ENCODE measurements at regions not wholly inside any gene's neighbourhood (a gene's known extent, or its start where the extent isn't known, plus 50 kb on each side); places are given as distances from the start of the nearest gene placed in this dataset.
A peak's percentile ranks its signal among the peaks of the same experiment; 100 is the strongest.

DNA sequence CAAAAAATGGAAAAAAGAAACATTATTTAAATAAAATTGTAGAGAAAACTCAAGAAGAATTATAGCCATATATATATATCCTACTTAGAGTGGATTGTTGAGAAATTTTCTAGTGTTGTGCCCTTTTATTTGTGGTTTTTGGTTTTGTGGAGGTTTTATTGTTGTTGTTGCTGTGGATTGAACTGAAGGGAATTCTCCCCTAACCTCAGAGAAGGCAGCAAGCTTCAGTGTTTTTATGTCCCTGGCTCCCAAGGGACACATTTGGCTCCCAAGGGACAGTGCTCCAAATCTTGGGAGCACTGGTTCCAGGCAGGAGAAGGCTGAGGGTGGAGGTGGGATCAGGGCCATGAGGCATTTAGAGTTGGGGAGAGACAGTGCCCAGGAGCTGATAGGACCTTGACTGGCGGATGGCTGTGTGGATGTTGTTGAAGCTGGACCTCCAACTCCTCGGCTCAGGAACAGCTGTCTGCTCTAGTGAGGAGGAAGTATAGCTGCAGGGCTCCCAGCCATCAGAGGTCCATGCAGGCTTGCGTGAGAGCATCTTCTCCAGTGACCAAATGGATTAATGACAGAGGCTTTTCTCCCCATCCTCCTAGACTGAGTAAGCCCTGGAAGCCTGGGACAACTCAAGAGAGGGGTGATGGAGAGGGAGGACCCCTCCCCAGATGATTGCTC, 100.5 kb downstream of the TEX35 start:
- H3K27ac ChIP-seq (ENCODE audit: low read depth), result no peak overlapping the region
- H3K9me3 Mint-ChIP-seq, result no peaks in the 10 kb centered on the region
- peaks cover 6% of the 10 kb centered on the region; the same call in 1 of the 3 replicates for H3K4me1 Mint-ChIP-seq
- H3K36me3 Mint-ChIP-seq (ENCODE audit: low read depth), result no peaks in the 10 kb centered on the region
- TF ChIP-seq, protein P1, sequence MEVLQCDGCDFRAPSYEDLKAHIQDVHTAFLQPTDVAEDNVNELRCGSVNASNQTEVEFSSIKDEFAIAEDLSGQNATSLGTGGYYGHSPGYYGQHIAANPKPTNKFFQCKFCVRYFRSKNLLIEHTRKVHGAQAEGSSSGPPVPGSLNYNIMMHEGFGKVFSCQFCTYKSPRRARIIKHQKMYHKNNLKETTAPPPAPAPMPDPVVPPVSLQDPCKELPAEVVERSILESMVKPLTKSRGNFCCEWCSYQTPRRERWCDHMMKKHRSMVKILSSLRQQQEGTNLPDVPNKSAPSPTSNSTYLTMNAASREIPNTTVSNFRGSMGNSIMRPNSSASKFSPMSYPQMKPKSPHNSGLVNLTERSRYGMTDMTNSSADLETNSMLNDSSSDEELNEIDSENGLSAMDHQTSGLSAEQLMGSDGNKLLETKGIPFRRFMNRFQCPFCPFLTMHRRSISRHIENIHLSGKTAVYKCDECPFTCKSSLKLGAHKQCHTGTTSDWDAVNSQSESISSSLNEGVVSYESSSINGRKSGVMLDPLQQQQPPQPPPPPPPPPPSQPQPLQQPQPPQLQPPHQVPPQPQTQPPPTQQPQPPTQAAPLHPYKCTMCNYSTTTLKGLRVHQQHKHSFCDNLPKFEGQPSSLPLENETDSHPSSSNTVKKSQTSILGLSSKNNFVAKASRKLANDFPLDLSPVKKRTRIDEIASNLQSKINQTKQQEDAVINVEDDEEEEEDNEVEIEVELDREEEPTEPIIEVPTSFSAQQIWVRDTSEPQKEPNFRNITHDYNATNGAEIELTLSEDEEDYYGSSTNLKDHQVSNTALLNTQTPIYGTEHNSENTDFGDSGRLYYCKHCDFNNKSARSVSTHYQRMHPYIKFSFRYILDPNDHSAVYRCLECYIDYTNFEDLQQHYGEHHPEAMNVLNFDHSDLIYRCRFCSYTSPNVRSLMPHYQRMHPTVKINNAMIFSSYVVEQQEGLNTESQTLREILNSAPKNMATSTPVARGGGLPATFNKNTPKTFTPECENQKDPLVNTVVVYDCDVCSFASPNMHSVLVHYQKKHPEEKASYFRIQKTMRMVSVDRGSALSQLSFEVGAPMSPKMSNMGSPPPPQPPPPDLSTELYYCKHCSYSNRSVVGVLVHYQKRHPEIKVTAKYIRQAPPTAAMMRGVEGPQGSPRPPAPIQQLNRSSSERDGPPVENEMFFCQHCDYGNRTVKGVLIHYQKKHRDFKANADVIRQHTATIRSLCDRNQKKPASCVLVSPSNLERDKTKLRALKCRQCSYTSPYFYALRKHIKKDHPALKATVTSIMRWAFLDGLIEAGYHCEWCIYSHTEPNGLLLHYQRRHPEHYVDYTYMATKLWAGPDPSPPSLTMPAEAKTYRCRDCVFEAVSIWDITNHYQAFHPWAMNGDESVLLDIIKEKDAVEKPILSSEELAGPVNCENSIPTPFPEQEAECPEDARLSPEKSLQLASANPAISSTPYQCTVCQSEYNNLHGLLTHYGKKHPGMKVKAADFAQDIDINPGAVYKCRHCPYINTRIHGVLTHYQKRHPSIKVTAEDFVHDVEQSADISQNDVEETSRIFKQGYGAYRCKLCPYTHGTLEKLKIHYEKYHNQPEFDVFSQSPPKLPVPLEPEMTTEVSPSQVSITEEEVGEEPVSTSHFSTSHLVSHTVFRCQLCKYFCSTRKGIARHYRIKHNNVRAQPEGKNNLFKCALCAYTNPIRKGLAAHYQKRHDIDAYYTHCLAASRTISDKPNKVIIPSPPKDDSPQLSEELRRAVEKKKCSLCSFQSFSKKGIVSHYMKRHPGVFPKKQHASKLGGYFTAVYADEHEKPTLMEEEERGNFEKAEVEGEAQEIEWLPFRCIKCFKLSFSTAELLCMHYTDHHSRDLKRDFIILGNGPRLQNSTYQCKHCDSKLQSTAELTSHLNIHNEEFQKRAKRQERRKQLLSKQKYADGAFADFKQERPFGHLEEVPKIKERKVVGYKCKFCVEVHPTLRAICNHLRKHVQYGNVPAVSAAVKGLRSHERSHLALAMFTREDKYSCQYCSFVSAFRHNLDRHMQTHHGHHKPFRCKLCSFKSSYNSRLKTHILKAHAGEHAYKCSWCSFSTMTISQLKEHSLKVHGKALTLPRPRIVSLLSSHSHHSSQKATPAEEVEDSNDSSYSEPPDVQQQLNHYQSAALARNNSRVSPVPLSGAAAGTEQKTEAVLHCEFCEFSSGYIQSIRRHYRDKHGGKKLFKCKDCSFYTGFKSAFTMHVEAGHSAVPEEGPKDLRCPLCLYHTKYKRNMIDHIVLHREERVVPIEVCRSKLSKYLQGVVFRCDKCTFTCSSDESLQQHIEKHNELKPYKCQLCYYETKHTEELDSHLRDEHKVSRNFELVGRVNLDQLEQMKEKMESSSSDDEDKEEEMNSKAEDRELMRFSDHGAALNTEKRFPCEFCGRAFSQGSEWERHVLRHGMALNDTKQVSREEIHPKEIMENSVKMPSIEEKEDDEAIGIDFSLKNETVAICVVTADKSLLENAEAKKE (CRISPR knock-in tag; IDR thresholded peaks at IDR 0.05), result no peak
- TF ChIP-seq EZH2phosphoT487 (IDR thresholded peaks at IDR 0.05; ENCODE audit: unreplicated experiment) (no peak), STAT1 (IDR thresholded peaks at IDR 0.05; ENCODE audit: unreplicated experiment) (no peak), NANOG (IDR thresholded peaks at IDR 0.05; ENCODE audit: borderline replicate concordance) (no peak), ZNF114 (CRISPR knock-in tag; IDR thresholded peaks at IDR 0.05) (no peak), ZNF331 (CRISPR knock-in tag; IDR thresholded peaks at IDR 0.05; ENCODE audit: low read depth) (no peak), EZH2 (IDR thresholded peaks at IDR 0.05; ENCODE audit: low read depth, unreplicated experiment) (no peak), CREB1 (CRISPR knock-in tag; IDR thresholded peaks at IDR 0.05; ENCODE audit: low read depth) (no peak), JUNB (IDR thresholded peaks at IDR 0.05; ENCODE audit: unreplicated experiment) (no peak), POLR2AphosphoS5 (IDR thresholded peaks at IDR 0.05; ENCODE audit: low read depth) (no peak)
- TF ChIP-seq, protein P2, sequence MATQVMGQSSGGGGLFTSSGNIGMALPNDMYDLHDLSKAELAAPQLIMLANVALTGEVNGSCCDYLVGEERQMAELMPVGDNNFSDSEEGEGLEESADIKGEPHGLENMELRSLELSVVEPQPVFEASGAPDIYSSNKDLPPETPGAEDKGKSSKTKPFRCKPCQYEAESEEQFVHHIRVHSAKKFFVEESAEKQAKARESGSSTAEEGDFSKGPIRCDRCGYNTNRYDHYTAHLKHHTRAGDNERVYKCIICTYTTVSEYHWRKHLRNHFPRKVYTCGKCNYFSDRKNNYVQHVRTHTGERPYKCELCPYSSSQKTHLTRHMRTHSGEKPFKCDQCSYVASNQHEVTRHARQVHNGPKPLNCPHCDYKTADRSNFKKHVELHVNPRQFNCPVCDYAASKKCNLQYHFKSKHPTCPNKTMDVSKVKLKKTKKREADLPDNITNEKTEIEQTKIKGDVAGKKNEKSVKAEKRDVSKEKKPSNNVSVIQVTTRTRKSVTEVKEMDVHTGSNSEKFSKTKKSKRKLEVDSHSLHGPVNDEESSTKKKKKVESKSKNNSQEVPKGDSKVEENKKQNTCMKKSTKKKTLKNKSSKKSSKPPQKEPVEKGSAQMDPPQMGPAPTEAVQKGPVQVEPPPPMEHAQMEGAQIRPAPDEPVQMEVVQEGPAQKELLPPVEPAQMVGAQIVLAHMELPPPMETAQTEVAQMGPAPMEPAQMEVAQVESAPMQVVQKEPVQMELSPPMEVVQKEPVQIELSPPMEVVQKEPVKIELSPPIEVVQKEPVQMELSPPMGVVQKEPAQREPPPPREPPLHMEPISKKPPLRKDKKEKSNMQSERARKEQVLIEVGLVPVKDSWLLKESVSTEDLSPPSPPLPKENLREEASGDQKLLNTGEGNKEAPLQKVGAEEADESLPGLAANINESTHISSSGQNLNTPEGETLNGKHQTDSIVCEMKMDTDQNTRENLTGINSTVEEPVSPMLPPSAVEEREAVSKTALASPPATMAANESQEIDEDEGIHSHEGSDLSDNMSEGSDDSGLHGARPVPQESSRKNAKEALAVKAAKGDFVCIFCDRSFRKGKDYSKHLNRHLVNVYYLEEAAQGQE (IDR thresholded peaks at IDR 0.05; ENCODE audit: unreplicated experiment), result no peak
- TF ChIP-seq, protein P3, sequence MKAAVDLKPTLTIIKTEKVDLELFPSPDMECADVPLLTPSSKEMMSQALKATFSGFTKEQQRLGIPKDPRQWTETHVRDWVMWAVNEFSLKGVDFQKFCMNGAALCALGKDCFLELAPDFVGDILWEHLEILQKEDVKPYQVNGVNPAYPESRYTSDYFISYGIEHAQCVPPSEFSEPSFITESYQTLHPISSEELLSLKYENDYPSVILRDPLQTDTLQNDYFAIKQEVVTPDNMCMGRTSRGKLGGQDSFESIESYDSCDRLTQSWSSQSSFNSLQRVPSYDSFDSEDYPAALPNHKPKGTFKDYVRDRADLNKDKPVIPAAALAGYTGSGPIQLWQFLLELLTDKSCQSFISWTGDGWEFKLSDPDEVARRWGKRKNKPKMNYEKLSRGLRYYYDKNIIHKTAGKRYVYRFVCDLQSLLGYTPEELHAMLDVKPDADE (IDR thresholded peaks at IDR 0.05), result no peak
- TF ChIP-seq, protein P4, sequence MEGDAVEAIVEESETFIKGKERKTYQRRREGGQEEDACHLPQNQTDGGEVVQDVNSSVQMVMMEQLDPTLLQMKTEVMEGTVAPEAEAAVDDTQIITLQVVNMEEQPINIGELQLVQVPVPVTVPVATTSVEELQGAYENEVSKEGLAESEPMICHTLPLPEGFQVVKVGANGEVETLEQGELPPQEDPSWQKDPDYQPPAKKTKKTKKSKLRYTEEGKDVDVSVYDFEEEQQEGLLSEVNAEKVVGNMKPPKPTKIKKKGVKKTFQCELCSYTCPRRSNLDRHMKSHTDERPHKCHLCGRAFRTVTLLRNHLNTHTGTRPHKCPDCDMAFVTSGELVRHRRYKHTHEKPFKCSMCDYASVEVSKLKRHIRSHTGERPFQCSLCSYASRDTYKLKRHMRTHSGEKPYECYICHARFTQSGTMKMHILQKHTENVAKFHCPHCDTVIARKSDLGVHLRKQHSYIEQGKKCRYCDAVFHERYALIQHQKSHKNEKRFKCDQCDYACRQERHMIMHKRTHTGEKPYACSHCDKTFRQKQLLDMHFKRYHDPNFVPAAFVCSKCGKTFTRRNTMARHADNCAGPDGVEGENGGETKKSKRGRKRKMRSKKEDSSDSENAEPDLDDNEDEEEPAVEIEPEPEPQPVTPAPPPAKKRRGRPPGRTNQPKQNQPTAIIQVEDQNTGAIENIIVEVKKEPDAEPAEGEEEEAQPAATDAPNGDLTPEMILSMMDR (conservative IDR thresholded peaks at IDR 0.05; ENCODE audit: low read depth in 2 of 2), result no peak
- H3K27ac Mint-ChIP-seq, result no peak overlapping the region
- no peaks in the 10 kb centered on the region for H3K36me3 ChIP-seq (ENCODE audit: insufficient read depth)
- no peaks in the 10 kb centered on the region for H3K27me3 ChIP-seq (ENCODE audit: insufficient read depth)
- H2AFZ ChIP-seq, result peak overlapping the region; percentile 43; the same call in 1 of the 2 replicates
- no peak overlapping the region for H3K4me3 Mint-ChIP-seq
- H3F3A ChIP-seq (replicated peaks; ENCODE audit: low read depth), result no peaks in the 10 kb centered on the region
- H3K27me3 Mint-ChIP-seq (ENCODE audit: insufficient read depth, low read depth, poor library complexity), result no peaks in the 10 kb centered on the region
- DNase-seq (ENCODE audit: low spot score), result no peak
- H3K4me3 ChIP-seq, result no peak overlapping the region
- no peak for ATAC-seq
- no peaks in the 10 kb centered on the region for H4K20me1 ChIP-seq (replicated peaks; ENCODE audit: insufficient read depth)
- H3K4me2 ChIP-seq, result no peak overlapping the region
- H3K79me2 ChIP-seq (replicated peaks; ENCODE audit: insufficient read depth), result no peaks in the 10 kb centered on the region
- H3K9me2 ChIP-seq (ENCODE audit: insufficient read depth), result no peaks in the 10 kb centered on the region
- H3K4me1 ChIP-seq (ENCODE audit: insufficient read depth), result peaks cover 6% of the 10 kb centered on the region; the same call in 1 of the 2 replicates
